ENCODE measurements at regions not wholly inside any gene's neighbourhood (a gene's known extent, or its start where the extent isn't known, plus 50 kb on each side); places are given as distances from the start of the nearest gene placed in this dataset.

GRCh38 chr1:106620521-106620954 is 435.9 kb upstream of the PRMT6 start:
- no peak for TF ChIP-seq SIN3A (IDR thresholded peaks at IDR 0.05; ENCODE audit: borderline replicate concordance, insufficient read depth, low read length)
- TF ChIP-seq REST (IDR thresholded peaks at IDR 0.05; ENCODE audit: insufficient read depth in 1 of 2, low read depth in 2 of 2, low read length in 2 of 2), result no peak
- TF ChIP-seq TAF1 (IDR thresholded peaks at IDR 0.05; ENCODE audit: borderline replicate concordance, insufficient read depth, low read length), result no peak
- no peak for TF ChIP-seq FOXP2 (optimal IDR thresholded peaks at IDR 0.05; ENCODE audit: borderline replicate concordance, extremely low read depth, extremely low read length, insufficient read depth)
- no peak for TF ChIP-seq POLR2AphosphoS5 (IDR thresholded peaks at IDR 0.05; ENCODE audit: low read depth, low read length)

DNA sequence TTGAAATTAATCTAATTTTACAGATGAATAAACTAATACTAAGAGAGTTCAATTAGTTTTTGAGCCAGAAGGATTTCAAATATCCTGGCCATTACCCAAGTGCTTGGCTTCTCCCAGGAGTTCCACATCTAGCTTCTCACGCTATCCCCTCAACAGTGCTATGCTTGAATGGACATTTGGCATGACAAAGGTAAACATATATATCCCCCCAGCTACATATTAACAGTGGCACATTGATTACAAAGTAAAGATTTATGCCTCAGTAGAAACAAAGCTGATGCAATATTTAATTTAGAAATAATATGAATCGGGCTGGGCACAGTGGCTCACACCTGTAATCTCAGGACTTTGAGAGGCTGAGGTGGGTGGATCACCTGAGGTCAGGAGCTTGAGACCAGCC is 434.6 kb upstream of the PRMT6 start:
- no peak for TF ChIP-seq REST (IDR thresholded peaks at IDR 0.05; ENCODE audit: insufficient read depth in 1 of 2, low read depth in 2 of 2, low read length in 2 of 2)

GRCh38 chr1:106637566-106637965 is 418.9 kb upstream of the PRMT6 start:
- TF ChIP-seq REST (IDR thresholded peaks at IDR 0.05; ENCODE audit: insufficient read depth in 1 of 2, low read depth in 2 of 2, low read length in 2 of 2) (no peak), POLR2AphosphoS5 (IDR thresholded peaks at IDR 0.05; ENCODE audit: low read depth, low read length) (no peak), SIN3A (IDR thresholded peaks at IDR 0.05; ENCODE audit: borderline replicate concordance, insufficient read depth, low read length) (no peak)

- TF ChIP-seq TAF1 (IDR thresholded peaks at IDR 0.05; ENCODE audit: borderline replicate concordance, insufficient read depth, low read length) (no peak), REST (IDR thresholded peaks at IDR 0.05; ENCODE audit: insufficient read depth in 1 of 2, low read depth in 2 of 2, low read length in 2 of 2) (no peak), FOXP2 (optimal IDR thresholded peaks at IDR 0.05; ENCODE audit: borderline replicate concordance, extremely low read depth, extremely low read length, insufficient read depth) (no peak), SIN3A (IDR thresholded peaks at IDR 0.05; ENCODE audit: borderline replicate concordance, insufficient read depth, low read length) (no peak), POLR2AphosphoS5 (IDR thresholded peaks at IDR 0.05; ENCODE audit: low read depth, low read length) (no peak)
Observed at GRCh38 chr1:106646261-106646784, 410.2 kb upstream of the PRMT6 start.

DNA sequence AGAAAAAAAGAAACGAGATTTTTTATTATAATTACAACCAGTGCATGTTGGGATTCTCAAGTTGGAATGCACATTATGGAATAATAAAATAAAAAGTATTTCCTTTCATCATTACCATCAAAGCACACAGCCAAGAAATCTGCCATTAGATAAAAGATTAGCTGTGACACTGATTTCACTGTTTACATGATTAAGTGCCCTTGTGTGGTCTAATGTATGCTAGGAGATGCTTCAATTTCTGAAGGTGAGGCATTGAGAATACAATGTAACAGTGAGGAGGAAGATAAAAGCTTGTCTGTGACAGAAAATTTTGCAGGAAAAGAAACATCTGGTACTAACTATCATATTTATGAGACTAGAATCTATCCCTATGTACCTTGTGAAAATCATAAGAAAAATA is 409.7 kb upstream of the PRMT6 start:
- no peak for TF ChIP-seq REST (IDR thresholded peaks at IDR 0.05; ENCODE audit: insufficient read depth in 1 of 2, low read depth in 2 of 2, low read length in 2 of 2)
- TF ChIP-seq SIN3A (IDR thresholded peaks at IDR 0.05; ENCODE audit: borderline replicate concordance, insufficient read depth, low read length), result no peak
- no peak for TF ChIP-seq TAF1 (IDR thresholded peaks at IDR 0.05; ENCODE audit: borderline replicate concordance, insufficient read depth, low read length)
- TF ChIP-seq FOXP2 (optimal IDR thresholded peaks at IDR 0.05; ENCODE audit: borderline replicate concordance, extremely low read depth, extremely low read length, insufficient read depth), result no peak
- no peak for TF ChIP-seq POLR2AphosphoS5 (IDR thresholded peaks at IDR 0.05; ENCODE audit: low read depth, low read length)
